Daoy (cell line): ENCODE measurements at regions not wholly inside any gene's neighbourhood (a gene's known extent, or its start where the extent isn't known, plus 50 kb on each side); places are given as distances from the start of the nearest gene placed in this dataset.

Source experiments
- DNase-seq: peaks from one replicate; pipeline ENCODE4 v3.0.0-alpha.2; 2015; ENCODE audit warnings: low read depth

DNA sequence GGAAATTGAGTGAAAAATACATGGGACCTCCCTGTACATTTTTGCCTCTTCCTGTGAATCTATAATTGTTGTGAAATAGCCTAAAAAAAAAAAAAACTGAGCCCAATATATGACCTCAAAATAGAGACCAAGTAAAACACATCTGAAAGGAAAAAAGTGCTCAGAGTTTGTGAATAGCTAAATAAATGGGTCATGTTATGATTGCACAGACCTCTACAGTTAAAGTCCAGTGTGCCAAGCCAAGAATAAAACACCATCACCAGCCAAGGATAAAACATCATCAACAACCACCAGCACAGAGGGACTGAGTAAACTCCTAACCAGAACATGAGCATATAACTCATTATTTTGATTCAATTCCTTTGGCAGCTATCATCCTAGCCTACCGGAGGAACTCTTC is 115.6 kb upstream of the AGTR1 start:
- DNase-seq = no peak

DNA sequence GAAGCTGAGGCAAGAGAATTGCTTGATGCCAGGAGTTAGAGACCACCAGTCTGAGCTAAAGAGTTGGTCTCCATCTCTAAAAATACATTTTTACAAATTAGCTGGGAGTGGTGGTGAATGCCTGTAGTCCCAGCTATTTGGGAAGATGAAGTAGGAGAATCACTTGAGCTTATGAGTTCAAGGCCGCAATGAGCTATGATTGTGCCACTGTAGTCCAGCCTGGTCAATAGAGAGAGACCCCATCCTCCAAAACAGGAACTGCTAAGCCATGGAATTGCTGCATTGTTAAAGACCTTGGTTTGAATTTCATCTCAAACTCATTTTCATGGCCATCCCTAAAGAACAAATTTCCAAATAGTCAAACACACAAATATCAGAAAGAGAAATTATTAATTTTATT is 113.9 kb upstream of the AGTR1 start:
- DNase-seq = no peak

DNA sequence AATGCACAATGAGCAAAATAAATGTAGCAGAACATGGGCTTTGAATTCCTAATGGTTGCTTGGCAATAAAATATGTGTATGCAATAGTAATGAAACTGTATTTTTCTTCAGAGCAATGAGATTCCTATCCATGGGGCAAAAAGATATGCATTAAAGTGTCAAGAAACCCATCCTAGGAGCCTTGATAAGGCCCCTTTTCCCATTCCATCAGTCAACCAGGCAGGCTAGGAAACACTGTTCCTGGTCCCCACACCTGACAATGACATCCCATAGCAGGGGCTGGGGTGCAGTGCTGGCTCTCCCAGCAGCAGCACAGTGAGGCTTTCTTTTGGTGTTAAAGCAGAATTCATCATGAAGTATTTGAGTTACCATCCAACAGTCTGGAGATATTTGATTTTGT is 113.3 kb upstream of the AGTR1 start:
- DNase-seq = no peak

DNA sequence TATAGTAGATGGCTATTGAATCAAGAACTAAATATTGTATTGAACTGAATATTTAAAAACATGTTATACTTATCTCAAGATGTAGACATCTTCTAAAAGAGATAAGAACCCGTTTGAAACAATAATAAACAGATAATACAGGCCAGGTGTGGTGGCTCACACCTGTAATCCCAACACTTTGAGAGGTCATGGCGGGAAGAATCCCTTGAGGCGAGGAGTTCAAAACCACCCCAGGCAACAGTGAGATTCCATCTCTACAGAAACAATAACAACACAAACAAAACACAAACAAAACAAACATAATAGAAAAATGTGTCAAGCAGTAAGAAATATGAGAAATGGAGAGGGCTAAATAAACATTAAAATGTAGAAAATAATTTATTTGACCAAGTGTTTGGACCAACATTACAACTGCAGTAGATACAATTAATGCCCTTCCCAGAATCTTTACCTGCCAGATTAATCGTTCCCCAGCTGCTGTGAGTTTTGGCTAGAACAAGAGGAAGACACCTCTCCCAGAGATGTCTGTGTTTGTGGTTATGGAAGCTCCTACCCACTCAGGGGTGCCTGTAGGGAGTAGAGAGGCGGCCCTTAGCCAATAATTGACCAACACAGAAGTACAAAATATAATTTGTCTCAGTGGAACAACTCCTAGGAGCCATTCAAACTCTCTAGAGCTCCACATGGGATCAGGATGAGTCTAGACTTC is 111.9 kb upstream of the AGTR1 start:
- no peak for DNase-seq

DNA sequence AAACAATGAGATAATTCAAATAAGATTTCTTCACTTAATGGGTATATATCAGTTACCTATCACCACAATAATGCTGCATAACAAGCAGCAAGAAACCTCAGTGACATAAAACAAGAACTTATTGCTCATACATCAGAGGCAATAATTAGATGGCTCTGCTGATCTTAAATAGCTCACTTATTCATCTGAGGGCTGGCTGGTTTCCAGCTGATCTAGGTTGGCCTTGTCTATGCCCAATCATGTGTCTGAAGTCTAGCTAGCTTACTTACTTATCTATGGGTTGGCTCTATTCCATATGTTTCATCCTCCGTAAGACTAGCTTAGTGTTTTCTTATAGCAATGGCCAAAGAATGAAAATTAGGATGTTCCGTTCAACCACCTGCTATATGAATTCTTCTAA is 109.4 kb upstream of the AGTR1 start:
- DNase-seq = no peak

DNA sequence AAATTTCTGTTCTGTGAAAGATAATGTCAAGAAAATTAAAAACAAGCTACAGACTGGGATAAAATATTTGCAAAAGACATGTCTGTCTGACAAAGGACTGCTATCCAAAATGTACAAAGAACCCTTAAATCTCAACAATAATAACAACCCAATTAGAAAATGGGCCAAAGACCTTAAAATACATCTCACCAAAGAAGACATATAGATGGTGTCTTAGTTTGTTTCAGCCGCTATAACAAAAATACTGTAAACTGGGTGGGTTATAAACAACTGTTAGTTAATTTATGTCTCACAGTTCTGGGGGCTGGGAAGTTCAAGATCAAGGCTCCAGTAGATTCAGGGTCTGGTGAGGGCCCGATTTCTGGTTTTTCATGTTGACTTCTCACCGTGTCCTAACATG is 106.2 kb upstream of the AGTR1 start:
- no peak for DNase-seq

DNA sequence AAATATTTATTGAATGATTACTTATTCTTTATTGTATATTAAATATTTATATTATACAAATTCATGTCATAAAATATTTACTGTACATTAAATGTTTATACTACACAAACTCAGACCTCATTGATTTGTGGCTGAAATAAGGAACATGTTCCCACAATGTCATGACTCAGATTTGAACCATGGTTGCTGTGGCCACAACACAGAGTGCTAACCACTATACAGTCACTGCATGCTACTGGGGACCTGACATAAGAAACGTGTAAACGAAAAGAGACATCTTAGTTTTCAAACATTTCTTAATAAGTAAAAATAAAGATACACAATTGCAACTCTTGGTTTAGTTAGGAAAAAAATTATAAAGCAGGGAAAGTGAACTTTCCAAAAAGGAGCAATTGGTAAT is 99.1 kb upstream of the AGTR1 start:
- DNase-seq = no peak

DNA sequence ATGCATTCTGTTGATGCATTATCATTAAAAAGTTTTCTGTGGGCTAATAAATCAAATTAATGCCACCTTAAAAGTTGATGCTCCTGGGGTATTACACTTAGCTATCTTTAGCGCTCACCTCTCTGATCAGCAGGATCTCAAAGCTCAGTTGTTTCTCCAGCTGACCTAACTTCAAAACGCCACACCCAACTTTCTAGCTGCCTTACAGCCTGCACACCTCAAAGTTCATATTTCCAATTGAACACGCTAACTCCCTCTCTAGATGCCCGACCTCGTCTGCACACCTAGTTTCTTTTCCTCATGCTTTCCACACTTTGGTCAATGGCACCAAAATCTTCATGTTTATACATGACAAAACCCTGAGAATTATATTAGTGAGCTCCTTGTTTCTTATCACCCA is 98.2 kb upstream of the AGTR1 start:
- no peak for DNase-seq

DNA sequence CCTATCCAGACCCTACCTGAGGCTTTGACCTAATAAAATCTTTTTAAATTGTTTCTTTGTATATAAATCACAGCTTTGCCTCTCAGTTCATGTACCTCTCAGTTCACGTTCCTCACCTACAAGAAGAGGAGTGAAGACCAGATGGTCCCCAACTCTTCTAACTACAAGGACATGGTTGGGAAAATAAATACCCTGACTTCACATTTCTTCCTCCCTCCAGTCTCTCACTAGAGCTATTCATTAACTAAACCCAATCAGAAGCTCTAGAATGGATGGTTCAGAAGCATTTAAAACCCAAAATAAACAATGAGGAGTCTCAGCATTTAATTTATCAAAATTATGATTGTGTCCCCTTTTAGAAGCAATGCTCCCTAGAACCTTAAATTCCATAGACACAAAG is 97.3 kb upstream of the AGTR1 start:
- no peak for DNase-seq

DNA sequence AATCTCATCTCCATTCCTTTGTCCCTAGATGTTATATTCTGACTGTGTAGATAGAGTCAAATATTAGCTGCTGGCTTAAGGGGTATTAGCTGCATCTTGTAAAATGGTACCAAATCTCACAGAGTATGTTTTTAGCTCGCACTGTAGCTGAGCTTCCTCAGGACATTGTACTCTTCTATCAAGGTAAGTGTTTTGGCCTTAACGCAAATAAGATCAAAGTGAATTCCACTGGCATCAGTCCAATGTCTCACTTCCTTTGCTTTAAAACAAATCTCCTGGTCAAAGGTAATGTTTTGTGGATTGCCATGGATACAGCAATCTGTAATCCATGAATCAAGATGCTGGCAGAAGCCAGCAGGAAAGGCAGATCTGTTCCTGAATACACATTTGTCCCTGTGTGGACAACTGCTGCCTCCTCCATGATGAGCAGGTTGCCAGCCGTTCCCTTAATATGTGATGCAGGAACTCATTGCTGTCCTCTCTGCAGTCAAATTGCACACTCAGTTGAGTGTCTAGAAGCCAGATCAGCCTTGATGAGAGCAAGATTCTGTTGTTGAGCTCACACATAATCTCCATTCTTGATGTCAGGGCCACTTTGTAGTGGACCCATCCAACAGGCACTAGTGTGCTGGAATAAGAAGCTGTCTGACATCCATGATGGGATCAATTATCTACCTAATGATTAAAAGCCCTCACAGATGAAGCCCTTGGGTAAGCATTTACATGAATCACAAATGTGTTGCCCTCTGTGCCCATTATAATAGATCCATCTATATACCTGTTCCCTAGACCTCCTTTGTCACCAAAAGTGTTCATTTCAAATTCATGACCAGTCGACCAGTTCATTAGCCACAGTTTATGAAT is 96.6 kb upstream of the AGTR1 start:
- DNase-seq = no peak

DNA sequence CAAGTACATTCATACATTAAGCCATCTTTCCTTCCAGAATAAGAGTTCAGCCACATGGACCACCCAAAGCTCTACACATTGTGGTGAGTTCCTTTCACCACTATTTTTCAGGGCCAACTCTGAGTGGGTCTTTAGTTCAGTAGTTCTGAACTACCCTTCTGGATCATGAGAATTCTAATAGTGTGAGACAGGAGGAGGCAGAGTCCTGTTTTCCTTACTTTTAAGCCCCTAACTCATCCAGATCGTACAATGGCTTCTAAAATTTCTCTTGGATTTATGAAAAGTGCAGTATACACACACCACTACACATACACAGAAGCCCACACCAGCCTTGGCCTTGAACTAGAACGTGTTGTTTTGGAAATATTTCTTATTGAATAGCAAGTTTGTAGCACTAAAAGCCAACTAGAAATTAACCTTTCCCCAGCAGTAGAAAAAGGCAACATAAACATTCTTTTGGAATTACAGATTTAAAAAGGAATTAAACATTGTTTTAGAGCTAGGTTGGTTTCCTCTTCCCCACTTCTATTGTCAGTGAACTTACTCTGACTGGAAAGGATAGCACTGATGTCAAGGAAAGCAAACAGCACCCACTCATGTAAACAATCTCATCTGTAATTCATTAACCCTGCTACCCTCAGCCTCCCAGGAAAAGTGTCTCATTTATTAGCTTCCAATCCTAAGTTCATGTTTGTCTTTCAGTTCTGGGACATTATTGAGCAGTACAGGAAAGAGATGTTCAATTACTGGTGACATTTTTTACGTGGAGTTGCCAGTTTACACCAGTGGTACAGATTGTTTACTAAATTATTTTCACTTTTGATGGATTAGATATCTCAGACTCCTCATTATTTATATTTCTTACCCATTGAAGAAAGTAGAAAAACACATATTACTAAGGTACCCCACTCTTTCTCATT is 95.7 kb upstream of the AGTR1 start:
- no peak for DNase-seq

DNA sequence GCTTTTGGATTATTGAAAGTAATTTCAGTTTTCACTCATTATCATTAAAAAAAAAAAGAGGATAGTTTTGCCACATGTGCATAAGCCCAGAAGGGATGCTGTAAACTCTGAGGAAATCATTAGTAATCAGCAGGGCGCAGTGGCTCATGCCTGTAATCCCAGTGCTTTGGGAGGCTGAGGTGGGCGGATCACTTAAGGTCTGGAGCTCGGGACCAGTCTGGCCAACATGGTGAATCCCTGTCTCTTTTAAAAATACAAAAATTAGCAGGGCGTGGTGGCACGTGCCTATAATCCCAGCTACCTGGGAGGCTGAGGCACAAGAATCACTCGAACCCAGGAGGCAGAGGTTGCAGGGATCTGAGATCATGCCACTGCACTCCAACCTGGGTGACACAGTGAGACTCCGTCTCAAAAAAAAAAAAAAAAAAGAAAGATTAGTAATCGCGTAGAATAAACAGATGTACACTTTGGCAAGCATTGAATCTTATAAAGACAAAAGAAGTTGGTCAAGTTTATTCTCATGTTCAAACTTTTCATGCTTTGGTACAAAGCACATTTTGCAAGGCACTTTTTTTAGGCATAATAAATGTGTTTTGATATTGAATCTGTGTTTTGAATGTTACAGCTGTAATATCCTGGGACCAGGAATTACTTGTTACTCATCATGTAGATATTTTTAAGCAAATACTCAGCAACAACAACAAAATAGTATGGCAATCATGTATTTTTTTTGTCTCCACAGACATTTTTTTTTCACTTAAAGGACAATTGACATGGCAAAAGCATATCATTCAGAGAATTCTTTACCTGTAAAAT is 93.2 kb upstream of the AGTR1 start:
- no peak for DNase-seq

DNA sequence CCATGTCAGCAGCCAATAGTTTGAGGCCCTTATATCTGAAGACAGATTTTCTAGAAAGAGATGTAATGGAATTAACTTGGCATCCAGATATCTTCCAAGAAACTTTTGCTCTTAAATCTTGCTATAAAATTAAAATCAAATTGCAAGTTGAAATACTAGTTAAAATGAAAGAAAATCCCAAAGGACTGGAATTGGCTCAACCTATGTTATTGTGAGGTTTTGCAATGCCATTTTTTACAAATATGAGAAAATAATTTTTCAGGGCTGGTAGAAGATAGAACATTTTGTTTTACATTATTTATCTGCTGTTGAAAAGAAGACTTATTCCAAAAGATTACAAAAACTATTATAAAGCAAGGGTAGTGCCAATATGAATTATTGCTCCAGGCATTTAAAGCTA is 92.2 kb upstream of the AGTR1 start:
- no peak for DNase-seq

DNA sequence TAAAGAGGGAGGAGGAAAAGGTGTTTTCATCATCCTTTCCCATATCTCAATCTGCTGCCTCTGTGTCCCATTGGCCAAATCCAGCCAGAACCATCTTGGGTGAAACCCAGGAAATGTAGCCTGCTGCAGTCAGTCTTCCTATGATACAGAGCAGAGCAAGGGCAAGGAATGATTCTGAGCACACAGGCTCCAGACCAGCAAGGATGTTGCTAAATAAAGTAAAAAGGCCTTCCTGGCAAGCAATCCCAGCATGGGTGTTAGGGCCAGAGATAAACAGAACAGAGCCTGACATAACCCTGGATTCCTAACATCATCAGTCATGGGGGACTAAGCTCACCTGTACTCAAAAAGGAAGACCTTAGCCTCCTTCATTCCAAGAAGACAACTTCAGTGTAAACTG is 90.7 kb upstream of the AGTR1 start:
- DNase-seq = no peak

DNA sequence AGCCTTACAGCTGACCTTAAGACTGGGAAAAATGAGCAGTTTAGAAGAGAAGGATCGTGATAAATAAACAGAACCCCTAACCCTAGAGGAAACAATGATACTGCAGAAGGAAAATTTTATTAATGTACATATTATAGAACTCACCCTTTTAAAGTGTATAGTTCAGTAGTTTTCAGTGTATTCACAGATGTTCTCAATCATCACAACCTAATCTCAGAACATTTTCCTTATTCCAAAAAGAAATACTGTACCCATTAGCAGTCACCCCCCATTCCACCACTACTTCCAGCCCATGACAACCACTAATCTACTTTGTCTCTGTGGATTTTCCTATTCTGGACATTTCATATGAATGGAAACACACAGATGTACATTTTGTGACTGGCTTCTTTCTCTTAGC is 90.2 kb upstream of the AGTR1 start:
- no peak for DNase-seq

DNA sequence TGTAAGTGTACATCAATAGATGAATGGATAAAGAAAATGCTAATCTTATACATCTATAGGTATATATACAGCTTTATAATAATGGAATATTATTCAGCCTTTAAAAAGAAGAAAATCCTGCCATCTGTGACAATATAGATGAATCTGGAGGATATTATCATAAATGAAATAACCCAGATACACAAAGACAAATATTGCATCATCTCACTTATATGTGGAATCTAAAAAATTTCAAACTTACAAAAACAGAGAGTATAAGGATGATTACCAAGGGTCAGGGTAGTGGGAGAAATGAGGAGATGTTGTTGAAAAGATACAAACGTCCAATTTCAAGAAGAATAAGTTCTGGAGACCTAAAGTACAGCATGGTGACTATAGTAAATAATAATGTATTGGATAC is 85.4 kb upstream of the AGTR1 start:
- DNase-seq = no peak

DNA sequence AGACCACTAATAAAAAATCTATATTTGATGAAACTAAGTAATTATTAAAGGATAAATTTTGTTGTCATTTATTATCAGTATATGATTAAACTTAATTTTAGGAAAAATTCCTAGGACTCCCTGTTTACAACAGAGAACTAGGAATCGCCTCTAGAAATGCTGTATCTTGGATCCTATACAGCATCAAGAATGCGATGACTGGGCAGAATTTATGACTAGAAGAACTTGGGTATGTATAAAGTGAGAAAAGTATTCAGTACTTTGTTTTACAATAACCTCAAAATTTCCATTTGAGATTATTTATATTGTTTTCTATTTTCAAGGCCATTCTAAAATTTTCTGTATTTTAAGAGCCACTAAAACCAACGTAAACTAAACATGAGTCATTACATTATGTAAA is 82.3 kb upstream of the AGTR1 start:
- no peak for DNase-seq

DNA sequence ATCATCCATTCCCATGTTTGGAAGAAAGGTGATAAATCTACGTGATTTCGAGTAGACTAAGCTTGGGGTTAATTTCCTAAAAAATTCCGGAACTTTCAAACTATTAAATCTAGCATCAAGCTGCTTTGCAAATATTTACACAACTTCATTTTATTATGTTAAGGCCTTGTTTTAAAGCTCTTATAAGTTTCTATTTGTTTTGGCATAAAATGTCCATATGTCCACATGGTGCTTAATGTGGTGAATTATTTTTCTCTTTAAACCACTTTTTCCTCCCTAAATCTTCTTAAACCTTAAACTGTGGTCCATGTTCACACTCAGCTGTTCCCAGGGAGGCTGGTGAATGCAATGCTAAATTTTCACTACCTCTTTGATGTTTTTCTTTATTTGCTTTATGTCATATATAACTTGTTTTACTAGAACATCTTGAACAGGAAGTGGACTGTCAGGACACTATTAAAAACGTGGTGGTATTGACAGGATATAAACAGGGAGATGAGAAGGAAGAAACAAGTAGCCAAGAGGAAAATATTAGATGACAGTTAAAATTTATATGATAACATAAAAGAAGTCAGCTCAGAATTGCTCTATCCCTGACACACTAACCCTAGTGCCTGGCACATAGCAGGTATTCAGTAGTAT is 72.5 kb upstream of the AGTR1 start:
- DNase-seq = no peak

DNA sequence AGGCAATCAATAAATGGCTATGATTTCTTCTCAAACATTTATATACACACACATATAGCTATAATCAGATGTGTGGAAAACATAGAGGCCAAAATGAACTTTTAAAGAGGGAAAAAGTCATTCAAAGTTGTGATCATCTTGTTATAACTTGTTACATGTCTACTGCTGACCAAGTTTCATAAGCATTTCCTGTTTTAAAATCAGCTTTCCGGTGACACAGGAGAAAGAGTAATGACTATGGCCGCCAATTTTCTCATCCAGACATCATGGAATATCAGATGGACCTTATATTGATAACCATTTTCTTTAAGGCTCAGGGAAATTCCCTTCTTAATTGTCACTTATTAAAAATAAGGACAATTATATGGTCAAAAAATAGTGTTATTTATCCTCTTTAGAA is 71.7 kb upstream of the AGTR1 start:
- DNase-seq = no peak

DNA sequence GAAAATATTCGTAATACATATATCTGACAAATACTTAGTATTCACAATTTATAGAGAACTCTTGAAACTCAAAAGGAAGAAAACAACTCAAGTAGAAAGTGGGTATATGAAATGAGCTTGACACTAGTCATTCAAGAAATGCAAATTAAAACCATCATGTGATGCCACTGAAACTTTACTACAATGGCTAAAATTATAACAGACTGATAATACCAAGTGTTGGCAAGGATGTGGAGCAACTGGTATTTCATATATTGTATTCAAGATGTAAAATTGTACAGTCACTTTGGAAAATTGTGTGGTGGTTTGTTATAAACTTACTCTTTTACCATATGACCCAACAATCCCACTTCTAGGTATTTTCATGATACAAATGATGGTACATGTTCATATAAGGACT is 68.7 kb upstream of the AGTR1 start:
- no peak for DNase-seq
